Rectal smooth muscle tissue (tissue), 1 donor: ENCODE measurements at regions not wholly inside any gene's neighbourhood (a gene's known extent, or its start where the extent isn't known, plus 50 kb on each side); places are given as distances from the start of the nearest gene placed in this dataset.

Source experiments
- H3K27ac ChIP-seq: one replicate; pipeline ENCODE4 v1.7.0; 2013; ENCODE audit warnings: low read depth, low read length, inconsistent platforms
- H3K27me3 ChIP-seq: one replicate; pipeline ENCODE4 v1.7.0; 2013; ENCODE audit warnings: low read length; ENCODE audit not compliant: control insufficient read depth, insufficient read depth
- H3K36me3 ChIP-seq: one replicate; pipeline ENCODE4 v1.7.0; 2013; ENCODE audit warnings: low read length; ENCODE audit not compliant: control insufficient read depth, insufficient read depth
- H3K4me1 ChIP-seq: one replicate; pipeline ENCODE4 v1.7.0; 2013; ENCODE audit warnings: low read length; ENCODE audit not compliant: control insufficient read depth, insufficient read depth
- H3K4me3 ChIP-seq: one replicate; pipeline ENCODE4 v1.7.0; 2013; ENCODE audit warnings: low read length
- H3K9ac ChIP-seq: one replicate; pipeline ENCODE4 v1.7.0; 2013; ENCODE audit warnings: low read length

DNA sequence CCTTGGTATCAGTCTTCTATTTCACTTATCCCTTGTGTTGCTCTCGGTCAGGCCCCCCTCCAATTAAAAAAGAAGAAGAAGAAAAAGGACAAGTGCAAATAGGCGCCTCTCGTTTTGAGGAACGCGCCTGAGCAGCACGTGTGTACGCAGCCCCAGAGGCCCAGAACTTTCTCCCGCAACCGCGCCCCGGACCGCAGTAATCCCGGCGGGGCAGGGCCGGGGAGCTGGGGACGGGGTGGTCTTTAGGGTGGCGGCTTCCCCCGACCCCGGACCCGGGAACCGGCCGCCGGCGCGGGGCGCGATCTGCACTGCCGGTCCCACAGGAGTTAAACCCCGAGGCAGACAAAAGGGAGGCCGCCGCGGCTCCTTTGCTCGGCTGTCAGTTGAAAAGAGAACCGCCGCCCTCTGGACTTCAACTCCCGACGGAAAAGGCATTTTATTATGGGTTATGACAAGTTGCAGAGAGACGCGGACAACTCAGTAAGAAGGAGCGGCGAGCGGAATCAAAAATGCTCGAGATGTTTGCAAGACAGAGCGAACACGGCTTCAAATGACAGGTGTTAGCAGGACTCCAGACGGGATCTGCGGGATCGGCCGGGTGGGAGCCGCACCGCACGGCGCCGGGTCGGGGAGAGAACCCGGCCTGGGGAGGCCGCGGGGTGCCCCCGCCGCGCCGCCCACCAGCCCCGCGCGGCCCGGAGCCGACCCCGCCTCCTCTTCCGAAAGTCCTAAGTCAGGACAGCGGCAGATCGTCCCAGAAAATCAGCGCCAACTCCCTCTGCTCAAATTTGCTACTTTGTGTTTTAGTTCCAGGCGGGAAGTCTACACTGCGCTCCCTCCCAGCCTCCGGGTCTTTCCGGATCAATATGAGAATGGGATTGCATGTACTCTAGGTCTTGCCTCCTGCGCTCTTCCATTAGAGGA lies 79.0 kb downstream of the NR2F2 start:
- Histone ChIP-seq H3K27me3 (peaks cover 36% of the 10 kb centered on the region), H3K4me1 (no peaks in the 10 kb centered on the region), H3K27ac (no peak overlapping the region), H3K36me3 (no peaks in the 10 kb centered on the region), H3K4me3 (peak overlapping the region; percentile 58), H3K9ac (no peak overlapping the region)

GRCh38 chr15:96410175-96411055 lies 79.9 kb downstream of the NR2F2 start:
- H3K36me3 ChIP-seq: no peaks in the 10 kb centered on the region
- peaks cover 43% of the 10 kb centered on the region for H3K27me3 ChIP-seq
- H3K9ac ChIP-seq: no peak overlapping the region
- H3K4me1 ChIP-seq: no peaks in the 10 kb centered on the region
- no peak overlapping the region for H3K4me3 ChIP-seq
- H3K27ac ChIP-seq: no peak overlapping the region

- Histone ChIP-seq H3K9ac (no peak overlapping the region), H3K4me3 (no peak overlapping the region), H3K36me3 (no peaks in the 10 kb centered on the region), H3K27ac (no peak overlapping the region), H3K27me3 (peaks cover 46% of the 10 kb centered on the region), H3K4me1 (no peaks in the 10 kb centered on the region)
Measured at GRCh38 chr15:96411056-96412031, 80.8 kb downstream of the NR2F2 start.

- Histone ChIP-seq H3K27me3 (peaks cover 53% of the 10 kb centered on the region), H3K27ac (no peak overlapping the region), H3K4me3 (no peak overlapping the region), H3K4me1 (no peaks in the 10 kb centered on the region), H3K9ac (no peak overlapping the region), H3K36me3 (no peaks in the 10 kb centered on the region)
Measured at GRCh38 chr15:96412045-96412905, 81.8 kb downstream of the NR2F2 start.

DNA sequence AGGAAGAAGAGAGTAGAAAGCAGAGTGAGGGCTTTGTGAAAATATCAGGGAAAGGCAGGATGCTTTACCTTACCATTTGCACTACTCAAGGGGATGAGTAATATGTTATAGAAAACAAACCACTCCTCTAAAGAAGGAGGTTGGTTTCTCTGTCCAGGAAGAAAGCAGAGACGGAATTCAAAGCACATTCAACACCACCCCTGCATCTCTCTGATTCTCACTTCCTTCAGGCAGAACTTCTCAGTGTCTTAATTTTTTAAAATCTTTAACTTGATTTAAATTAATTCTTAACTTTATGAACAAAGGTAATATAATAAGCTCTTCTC lies 82.4 kb downstream of the NR2F2 start:
- H3K9ac ChIP-seq: no peak overlapping the region
- H3K4me1 ChIP-seq: no peaks in the 10 kb centered on the region
- H3K27me3 ChIP-seq: peaks cover 52% of the 10 kb centered on the region
- no peaks in the 10 kb centered on the region for H3K36me3 ChIP-seq
- H3K4me3 ChIP-seq: no peak overlapping the region
- no peak overlapping the region for H3K27ac ChIP-seq

- no peak overlapping the region for H3K9ac ChIP-seq
- no peaks in the 10 kb centered on the region for H3K4me1 ChIP-seq
- H3K4me3 ChIP-seq: no peak overlapping the region
- H3K36me3 ChIP-seq: no peaks in the 10 kb centered on the region
- peaks cover 46% of the 10 kb centered on the region for H3K27me3 ChIP-seq
- H3K27ac ChIP-seq: no peak overlapping the region
Measured at GRCh38 chr15:96413657-96414056, 83.2 kb downstream of the NR2F2 start.

DNA sequence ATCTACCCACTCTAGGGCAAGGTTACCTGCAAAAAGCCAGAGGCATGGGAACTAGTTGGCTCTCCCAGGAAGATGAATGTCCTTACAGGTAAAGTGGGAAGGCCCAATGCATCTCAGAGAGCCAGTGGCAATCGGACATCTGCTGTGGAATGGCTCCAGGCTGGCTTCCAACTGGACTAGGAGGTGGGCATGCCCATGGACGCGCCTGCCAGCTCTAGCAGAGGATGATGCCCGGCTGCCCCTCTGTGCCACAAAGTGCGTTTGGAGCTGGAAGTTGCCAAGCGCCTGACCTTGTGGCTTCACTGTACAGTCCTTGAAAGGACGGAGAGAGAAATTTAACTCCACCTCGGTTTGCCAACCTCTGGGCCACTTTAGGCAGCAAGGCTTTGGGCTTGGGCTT lies 84.4 kb downstream of the NR2F2 start:
- Histone ChIP-seq H3K9ac (no peak overlapping the region), H3K27ac (no peak overlapping the region), H3K4me3 (no peak overlapping the region), H3K27me3 (peaks cover 34% of the 10 kb centered on the region), H3K4me1 (no peaks in the 10 kb centered on the region), H3K36me3 (no peaks in the 10 kb centered on the region)

DNA sequence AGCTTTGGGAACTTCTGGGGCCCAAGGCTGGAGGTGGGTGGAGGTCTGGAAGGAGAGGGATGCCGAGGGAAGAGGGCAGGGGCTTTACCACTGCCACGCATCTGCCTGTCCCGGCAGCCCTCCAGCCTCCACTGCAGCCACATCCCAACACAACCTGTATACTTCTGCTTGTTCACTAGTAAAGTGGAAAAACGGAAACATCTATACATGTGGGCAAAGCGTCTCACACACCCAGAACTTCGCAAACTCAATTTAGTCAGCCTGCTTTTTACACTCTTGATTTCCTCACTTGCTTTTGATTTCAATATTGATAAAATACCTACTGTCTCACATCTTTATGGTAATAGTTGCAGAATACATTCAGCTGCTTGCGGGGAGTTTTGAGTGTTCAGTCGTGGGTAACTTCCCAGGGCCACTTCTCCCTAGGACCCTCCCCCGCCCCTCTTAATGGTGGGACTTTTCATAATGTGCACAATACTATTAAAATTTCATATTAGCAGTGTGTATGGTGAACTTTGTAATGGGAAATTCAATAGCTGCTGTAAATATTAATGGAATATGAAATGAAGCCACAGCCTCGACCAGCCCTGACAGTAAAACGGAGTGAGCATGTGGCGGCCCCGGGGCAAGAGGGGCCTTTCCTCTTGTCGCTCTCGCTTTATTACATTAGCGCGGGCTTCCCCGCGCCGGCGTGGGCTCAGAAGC lies 85.2 kb downstream of the NR2F2 start:
- Histone ChIP-seq H3K36me3 (no peaks in the 10 kb centered on the region), H3K27ac (no peak overlapping the region), H3K9ac (no peak overlapping the region), H3K4me3 (no peak overlapping the region), H3K27me3 (peaks cover 28% of the 10 kb centered on the region), H3K4me1 (no peaks in the 10 kb centered on the region)

DNA sequence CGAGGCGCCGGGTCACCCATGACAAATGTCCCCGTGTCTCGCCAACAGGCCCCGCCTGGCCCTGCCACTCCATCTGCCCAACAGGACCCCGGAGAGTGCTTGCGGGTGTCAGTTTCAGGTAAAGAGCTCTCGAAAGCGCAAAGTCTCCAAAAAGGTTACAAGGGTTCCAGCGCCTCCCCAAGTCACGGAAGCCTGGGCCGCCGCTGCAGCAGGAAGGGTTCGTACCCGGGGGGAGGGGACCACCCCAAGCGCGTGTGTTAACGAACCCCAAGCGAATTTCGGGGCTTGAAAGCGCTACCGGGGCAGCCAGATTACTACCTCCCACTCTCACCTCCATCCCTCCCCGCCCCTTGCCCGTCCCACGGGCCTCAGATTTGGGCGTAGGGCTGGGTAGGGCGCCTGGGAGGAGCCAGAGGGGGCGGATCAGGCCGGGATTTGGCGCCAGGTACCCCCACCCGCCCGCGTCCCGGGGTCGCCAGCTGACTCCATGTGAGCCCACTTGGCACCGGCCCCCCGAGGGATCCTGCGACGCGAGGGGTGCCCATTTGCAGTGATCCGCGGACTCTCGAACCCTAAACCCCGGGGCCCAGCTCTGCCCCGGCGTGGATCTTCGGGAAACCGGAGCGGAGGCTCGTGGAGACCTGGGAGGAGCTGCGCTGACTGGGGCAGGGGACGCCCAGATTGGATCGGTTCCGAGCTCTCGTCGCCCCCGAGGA lies 85.9 kb downstream of the NR2F2 start:
- Histone ChIP-seq H3K4me3 (peak overlapping the region; percentile 24), H3K27ac (no peak overlapping the region), H3K27me3 (peaks cover 26% of the 10 kb centered on the region), H3K4me1 (no peaks in the 10 kb centered on the region), H3K36me3 (no peaks in the 10 kb centered on the region), H3K9ac (no peak overlapping the region)

- Histone ChIP-seq H3K9ac (no peak overlapping the region), H3K4me1 (no peaks in the 10 kb centered on the region), H3K27me3 (peaks cover 29% of the 10 kb centered on the region), H3K4me3 (peak overlapping the region; percentile 24), H3K27ac (no peak overlapping the region), H3K36me3 (no peaks in the 10 kb centered on the region)
Measured at GRCh38 chr15:96416934-96417759, 86.6 kb downstream of the NR2F2 start.
